ENCODE measurements at regions not wholly inside any gene's neighbourhood (a gene's known extent, or its start where the extent isn't known, plus 50 kb on each side); places are given as distances from the start of the nearest gene placed in this dataset.

DNA sequence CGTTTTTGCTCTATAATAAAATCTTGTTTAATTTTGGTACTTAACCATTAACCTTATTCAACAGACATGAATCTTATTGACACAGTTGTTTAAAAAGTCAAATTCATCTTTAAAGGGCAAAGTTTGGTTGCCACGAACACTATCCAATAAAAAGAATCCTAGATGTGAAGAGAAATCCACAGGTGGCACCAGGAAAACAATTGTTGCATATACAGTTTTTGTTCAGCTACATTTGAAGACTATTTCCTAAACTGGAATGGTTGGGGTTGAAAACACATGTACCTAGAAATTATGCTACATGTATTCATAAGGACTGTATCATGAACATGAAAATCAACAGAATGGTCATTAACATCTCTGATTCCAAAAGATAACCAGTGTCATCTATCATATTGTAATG, 71.1 kb upstream of the GULP1 start:
- no peak for DNase-seq (ENCODE audit: low spot score)

DNA sequence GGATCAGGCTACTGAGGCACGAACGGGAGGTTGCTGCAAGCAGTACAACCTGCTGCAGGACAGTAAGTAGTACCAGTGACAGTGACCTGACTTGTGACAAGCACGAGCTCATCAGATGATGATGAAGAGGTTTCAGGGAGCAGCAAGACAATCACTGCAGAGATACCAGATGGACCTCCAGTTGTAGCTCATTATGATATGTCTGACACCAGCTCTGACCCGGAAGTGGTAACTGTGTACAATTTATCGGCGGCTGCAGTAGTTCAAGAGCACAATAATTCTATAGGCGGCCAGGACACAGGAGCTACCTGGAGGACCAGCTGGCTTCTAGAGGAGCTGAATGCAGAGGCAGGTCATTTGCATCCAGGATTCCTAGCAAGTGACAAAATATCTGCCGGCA, 64.0 kb upstream of the GULP1 start:
- no peak for DNase-seq (ENCODE audit: low spot score)

DNA sequence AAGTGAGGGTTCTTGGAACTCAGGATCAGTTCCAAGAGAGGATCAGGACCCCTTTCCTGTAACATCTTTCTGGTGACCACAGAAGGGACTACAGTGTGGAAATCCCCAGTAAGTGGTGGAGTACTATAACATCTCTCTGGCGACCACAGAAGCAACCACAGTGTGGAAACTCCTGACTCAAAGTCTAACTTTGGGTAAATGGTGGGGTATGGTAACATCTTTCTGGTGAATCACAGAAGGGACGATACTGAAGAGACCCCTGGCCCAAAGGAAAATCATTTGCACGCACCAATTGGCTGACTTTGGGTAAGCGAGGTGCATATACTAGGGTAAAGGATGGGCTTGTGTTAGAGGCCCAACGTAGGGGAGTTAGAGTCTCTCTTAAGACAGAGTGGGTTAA, 56.3 kb upstream of the GULP1 start:
- no peak for DNase-seq (ENCODE audit: low spot score)

GRCh38 chr2:188238386-188238785, 53.3 kb upstream of the GULP1 start:
- no peak for DNase-seq (ENCODE audit: low spot score)
